ENCODE measurements at regions not wholly inside any gene's neighbourhood (a gene's known extent, or its start where the extent isn't known, plus 50 kb on each side); places are given as distances from the start of the nearest gene placed in this dataset.

GRCh38 chr17:71237903-71238538 is 882.8 kb upstream of the SOX9 start:
- no peak for DNase-seq

- DNase-seq, result no peak
Observed at GRCh38 chr17:71247441-71248015, 873.3 kb upstream of the SOX9 start.

- DNase-seq, result no peak
Observed at GRCh38 chr17:71251276-71251675, 869.5 kb upstream of the SOX9 start.

GRCh38 chr17:71251951-71252350 is 868.9 kb upstream of the SOX9 start:
- DNase-seq, result no peak

GRCh38 chr17:71252436-71252835 is 868.4 kb upstream of the SOX9 start:
- DNase-seq, result no peak

- DNase-seq, result no peak
Observed at GRCh38 chr17:71257096-71257495, 863.7 kb upstream of the SOX9 start.

- DNase-seq, result no peak
Observed at GRCh38 chr17:71260366-71260940, 860.4 kb upstream of the SOX9 start.

GRCh38 chr17:71262586-71262985 is 858.2 kb upstream of the SOX9 start:
- DNase-seq, result no peak

GRCh38 chr17:71267668-71268067 is 853.2 kb upstream of the SOX9 start:
- DNase-seq, result no peak

GRCh38 chr17:71269201-71269600 is 851.6 kb upstream of the SOX9 start:
- DNase-seq, result no peak

- DNase-seq, result no peak
Observed at GRCh38 chr17:71273441-71273840, 847.4 kb upstream of the SOX9 start.

- no peak for DNase-seq
Observed at GRCh38 chr17:71276079-71276478, 844.7 kb upstream of the SOX9 start.

GRCh38 chr17:71283486-71283885 is 837.3 kb upstream of the SOX9 start:
- no peak for DNase-seq

GRCh38 chr17:71284032-71284755 is 836.6 kb upstream of the SOX9 start:
- DNase-seq, result no peak

GRCh38 chr17:71286625-71287024 is 834.2 kb upstream of the SOX9 start:
- DNase-seq, result no peak

- no peak for DNase-seq
Observed at GRCh38 chr17:71287071-71287823, 833.6 kb upstream of the SOX9 start.

- no peak for DNase-seq
Observed at GRCh38 chr17:71292006-71292405, 828.8 kb upstream of the SOX9 start.

GRCh38 chr17:71296005-71296404 is 824.8 kb upstream of the SOX9 start:
- no peak for DNase-seq

GRCh38 chr17:71301063-71301462 is 819.8 kb upstream of the SOX9 start:
- no peak for DNase-seq

GRCh38 chr17:71302721-71303549 is 817.9 kb upstream of the SOX9 start:
- no peak for DNase-seq

GRCh38 chr17:71304498-71305158 is 816.2 kb upstream of the SOX9 start:
- no peak for DNase-seq

- no peak for DNase-seq
Observed at GRCh38 chr17:71313866-71314265, 807.0 kb upstream of the SOX9 start.

All from stimulated activated CD4-positive, alpha-beta T cell treated with anti-CD3 and anti-CD28 coated beads, Interleukin-2, amount 100 ng/mL, for 48 hours (primary cell).